ENCODE measurements at regions not wholly inside any gene's neighbourhood (a gene's known extent, or its start where the extent isn't known, plus 50 kb on each side); places are given as distances from the start of the nearest gene placed in this dataset.

DNA sequence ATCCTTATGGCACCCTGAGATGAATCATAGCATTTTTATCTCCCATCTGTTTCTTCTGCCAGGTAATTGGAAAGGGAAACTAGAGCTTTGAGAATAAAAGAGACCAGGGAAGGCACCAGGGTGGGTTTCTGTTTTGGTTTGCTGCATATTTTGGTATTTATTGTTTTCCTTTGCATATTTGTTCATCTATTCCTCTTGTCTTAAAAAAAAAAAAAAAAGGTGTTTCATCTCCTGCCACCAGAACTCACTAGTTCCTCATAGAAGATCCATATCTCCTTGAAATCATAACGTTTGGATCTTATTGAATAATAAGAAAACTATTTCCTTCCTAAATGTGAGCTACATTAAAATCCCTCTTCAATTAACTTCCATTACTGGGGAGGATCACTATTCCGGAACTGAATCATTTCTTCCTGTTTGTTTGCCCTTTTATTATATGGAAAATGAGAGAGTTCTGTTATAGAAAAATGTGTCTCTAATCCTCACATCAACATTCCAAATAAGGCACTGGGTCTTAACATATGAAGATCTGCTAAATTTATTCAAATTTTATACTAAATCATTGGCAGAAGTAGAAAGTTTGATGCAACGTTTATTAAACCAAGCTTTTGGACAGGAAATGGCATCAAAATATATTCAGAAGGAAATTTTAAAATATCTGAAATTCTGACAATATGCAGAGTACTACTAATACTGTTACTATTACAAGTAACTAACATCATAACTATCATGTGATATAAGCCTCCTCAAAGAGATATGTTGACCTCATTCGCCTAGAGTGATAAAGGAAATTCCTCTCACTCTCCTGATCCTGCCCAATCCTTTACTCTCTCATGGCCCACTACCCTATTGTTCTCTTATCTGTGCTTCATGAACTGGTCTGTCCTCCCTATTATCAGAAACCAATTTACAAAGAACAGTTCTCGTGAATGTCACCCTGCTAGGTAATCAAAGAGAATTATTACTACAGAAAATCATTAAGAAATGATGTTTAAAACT is 229.4 kb upstream of the RSPO3 start:
- Mint-ChIP-seq H3K27me3 (ENCODE audit: insufficient read depth, low read depth, poor library complexity) (no peaks in the 10 kb centered on the region), H3K27ac (no peak overlapping the region)

More for the DNA sequence above, 229.4 kb upstream of the RSPO3 start:
- H3K36me3 ChIP-seq (ENCODE audit: insufficient read depth) = no peaks in the 10 kb centered on the region
- H3K4me1 ChIP-seq (ENCODE audit: insufficient read depth) = no peaks in the 10 kb centered on the region
- Mint-ChIP-seq H3K36me3 (ENCODE audit: low read depth) (no peaks in the 10 kb centered on the region), H3K4me3 (no peak overlapping the region), H3K4me1 (no peaks in the 10 kb centered on the region), H3K9me3 (no peaks in the 10 kb centered on the region)
- H2AFZ ChIP-seq = no peak overlapping the region
- no peak overlapping the region for H3K4me3 ChIP-seq
- DNase-seq (ENCODE audit: low spot score) = no peak
- H3K79me2 ChIP-seq (replicated peaks; ENCODE audit: insufficient read depth) = no peaks in the 10 kb centered on the region
- H3F3A ChIP-seq (replicated peaks; ENCODE audit: low read depth) = no peaks in the 10 kb centered on the region
- ATAC-seq = no peak
- H3K4me2 ChIP-seq = no peak overlapping the region
- no peaks in the 10 kb centered on the region for H3K27me3 ChIP-seq (ENCODE audit: insufficient read depth)
- 0 out of 2 replicates have a peak, but pooled peaks cover 11% of the 10 kb centered on the region for H3K9me2 ChIP-seq (ENCODE audit: insufficient read depth)
- H3K27ac ChIP-seq (ENCODE audit: low read depth) = no peak overlapping the region
- TF ChIP-seq, protein P1, sequence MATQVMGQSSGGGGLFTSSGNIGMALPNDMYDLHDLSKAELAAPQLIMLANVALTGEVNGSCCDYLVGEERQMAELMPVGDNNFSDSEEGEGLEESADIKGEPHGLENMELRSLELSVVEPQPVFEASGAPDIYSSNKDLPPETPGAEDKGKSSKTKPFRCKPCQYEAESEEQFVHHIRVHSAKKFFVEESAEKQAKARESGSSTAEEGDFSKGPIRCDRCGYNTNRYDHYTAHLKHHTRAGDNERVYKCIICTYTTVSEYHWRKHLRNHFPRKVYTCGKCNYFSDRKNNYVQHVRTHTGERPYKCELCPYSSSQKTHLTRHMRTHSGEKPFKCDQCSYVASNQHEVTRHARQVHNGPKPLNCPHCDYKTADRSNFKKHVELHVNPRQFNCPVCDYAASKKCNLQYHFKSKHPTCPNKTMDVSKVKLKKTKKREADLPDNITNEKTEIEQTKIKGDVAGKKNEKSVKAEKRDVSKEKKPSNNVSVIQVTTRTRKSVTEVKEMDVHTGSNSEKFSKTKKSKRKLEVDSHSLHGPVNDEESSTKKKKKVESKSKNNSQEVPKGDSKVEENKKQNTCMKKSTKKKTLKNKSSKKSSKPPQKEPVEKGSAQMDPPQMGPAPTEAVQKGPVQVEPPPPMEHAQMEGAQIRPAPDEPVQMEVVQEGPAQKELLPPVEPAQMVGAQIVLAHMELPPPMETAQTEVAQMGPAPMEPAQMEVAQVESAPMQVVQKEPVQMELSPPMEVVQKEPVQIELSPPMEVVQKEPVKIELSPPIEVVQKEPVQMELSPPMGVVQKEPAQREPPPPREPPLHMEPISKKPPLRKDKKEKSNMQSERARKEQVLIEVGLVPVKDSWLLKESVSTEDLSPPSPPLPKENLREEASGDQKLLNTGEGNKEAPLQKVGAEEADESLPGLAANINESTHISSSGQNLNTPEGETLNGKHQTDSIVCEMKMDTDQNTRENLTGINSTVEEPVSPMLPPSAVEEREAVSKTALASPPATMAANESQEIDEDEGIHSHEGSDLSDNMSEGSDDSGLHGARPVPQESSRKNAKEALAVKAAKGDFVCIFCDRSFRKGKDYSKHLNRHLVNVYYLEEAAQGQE (IDR thresholded peaks at IDR 0.05; ENCODE audit: unreplicated experiment) = no peak
- TF ChIP-seq EZH2phosphoT487 (IDR thresholded peaks at IDR 0.05; ENCODE audit: unreplicated experiment) (no peak), EZH2 (IDR thresholded peaks at IDR 0.05; ENCODE audit: low read depth, unreplicated experiment) (no peak), STAT1 (IDR thresholded peaks at IDR 0.05; ENCODE audit: unreplicated experiment) (no peak), NANOG (IDR thresholded peaks at IDR 0.05; ENCODE audit: borderline replicate concordance) (no peak), POLR2AphosphoS5 (IDR thresholded peaks at IDR 0.05; ENCODE audit: low read depth) (no peak), ZNF331 (CRISPR knock-in tag; IDR thresholded peaks at IDR 0.05; ENCODE audit: low read depth) (no peak), JUNB (IDR thresholded peaks at IDR 0.05; ENCODE audit: unreplicated experiment) (no peak), CREB1 (CRISPR knock-in tag; IDR thresholded peaks at IDR 0.05; ENCODE audit: low read depth) (no peak), ZNF114 (CRISPR knock-in tag; IDR thresholded peaks at IDR 0.05) (no peak)
- TF ChIP-seq, protein P2, sequence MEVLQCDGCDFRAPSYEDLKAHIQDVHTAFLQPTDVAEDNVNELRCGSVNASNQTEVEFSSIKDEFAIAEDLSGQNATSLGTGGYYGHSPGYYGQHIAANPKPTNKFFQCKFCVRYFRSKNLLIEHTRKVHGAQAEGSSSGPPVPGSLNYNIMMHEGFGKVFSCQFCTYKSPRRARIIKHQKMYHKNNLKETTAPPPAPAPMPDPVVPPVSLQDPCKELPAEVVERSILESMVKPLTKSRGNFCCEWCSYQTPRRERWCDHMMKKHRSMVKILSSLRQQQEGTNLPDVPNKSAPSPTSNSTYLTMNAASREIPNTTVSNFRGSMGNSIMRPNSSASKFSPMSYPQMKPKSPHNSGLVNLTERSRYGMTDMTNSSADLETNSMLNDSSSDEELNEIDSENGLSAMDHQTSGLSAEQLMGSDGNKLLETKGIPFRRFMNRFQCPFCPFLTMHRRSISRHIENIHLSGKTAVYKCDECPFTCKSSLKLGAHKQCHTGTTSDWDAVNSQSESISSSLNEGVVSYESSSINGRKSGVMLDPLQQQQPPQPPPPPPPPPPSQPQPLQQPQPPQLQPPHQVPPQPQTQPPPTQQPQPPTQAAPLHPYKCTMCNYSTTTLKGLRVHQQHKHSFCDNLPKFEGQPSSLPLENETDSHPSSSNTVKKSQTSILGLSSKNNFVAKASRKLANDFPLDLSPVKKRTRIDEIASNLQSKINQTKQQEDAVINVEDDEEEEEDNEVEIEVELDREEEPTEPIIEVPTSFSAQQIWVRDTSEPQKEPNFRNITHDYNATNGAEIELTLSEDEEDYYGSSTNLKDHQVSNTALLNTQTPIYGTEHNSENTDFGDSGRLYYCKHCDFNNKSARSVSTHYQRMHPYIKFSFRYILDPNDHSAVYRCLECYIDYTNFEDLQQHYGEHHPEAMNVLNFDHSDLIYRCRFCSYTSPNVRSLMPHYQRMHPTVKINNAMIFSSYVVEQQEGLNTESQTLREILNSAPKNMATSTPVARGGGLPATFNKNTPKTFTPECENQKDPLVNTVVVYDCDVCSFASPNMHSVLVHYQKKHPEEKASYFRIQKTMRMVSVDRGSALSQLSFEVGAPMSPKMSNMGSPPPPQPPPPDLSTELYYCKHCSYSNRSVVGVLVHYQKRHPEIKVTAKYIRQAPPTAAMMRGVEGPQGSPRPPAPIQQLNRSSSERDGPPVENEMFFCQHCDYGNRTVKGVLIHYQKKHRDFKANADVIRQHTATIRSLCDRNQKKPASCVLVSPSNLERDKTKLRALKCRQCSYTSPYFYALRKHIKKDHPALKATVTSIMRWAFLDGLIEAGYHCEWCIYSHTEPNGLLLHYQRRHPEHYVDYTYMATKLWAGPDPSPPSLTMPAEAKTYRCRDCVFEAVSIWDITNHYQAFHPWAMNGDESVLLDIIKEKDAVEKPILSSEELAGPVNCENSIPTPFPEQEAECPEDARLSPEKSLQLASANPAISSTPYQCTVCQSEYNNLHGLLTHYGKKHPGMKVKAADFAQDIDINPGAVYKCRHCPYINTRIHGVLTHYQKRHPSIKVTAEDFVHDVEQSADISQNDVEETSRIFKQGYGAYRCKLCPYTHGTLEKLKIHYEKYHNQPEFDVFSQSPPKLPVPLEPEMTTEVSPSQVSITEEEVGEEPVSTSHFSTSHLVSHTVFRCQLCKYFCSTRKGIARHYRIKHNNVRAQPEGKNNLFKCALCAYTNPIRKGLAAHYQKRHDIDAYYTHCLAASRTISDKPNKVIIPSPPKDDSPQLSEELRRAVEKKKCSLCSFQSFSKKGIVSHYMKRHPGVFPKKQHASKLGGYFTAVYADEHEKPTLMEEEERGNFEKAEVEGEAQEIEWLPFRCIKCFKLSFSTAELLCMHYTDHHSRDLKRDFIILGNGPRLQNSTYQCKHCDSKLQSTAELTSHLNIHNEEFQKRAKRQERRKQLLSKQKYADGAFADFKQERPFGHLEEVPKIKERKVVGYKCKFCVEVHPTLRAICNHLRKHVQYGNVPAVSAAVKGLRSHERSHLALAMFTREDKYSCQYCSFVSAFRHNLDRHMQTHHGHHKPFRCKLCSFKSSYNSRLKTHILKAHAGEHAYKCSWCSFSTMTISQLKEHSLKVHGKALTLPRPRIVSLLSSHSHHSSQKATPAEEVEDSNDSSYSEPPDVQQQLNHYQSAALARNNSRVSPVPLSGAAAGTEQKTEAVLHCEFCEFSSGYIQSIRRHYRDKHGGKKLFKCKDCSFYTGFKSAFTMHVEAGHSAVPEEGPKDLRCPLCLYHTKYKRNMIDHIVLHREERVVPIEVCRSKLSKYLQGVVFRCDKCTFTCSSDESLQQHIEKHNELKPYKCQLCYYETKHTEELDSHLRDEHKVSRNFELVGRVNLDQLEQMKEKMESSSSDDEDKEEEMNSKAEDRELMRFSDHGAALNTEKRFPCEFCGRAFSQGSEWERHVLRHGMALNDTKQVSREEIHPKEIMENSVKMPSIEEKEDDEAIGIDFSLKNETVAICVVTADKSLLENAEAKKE (CRISPR knock-in tag; IDR thresholded peaks at IDR 0.05) = no peak
- TF ChIP-seq, protein P3, sequence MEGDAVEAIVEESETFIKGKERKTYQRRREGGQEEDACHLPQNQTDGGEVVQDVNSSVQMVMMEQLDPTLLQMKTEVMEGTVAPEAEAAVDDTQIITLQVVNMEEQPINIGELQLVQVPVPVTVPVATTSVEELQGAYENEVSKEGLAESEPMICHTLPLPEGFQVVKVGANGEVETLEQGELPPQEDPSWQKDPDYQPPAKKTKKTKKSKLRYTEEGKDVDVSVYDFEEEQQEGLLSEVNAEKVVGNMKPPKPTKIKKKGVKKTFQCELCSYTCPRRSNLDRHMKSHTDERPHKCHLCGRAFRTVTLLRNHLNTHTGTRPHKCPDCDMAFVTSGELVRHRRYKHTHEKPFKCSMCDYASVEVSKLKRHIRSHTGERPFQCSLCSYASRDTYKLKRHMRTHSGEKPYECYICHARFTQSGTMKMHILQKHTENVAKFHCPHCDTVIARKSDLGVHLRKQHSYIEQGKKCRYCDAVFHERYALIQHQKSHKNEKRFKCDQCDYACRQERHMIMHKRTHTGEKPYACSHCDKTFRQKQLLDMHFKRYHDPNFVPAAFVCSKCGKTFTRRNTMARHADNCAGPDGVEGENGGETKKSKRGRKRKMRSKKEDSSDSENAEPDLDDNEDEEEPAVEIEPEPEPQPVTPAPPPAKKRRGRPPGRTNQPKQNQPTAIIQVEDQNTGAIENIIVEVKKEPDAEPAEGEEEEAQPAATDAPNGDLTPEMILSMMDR (conservative IDR thresholded peaks at IDR 0.05; ENCODE audit: low read depth in 2 of 2) = no peak
- TF ChIP-seq, protein P4, sequence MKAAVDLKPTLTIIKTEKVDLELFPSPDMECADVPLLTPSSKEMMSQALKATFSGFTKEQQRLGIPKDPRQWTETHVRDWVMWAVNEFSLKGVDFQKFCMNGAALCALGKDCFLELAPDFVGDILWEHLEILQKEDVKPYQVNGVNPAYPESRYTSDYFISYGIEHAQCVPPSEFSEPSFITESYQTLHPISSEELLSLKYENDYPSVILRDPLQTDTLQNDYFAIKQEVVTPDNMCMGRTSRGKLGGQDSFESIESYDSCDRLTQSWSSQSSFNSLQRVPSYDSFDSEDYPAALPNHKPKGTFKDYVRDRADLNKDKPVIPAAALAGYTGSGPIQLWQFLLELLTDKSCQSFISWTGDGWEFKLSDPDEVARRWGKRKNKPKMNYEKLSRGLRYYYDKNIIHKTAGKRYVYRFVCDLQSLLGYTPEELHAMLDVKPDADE (IDR thresholded peaks at IDR 0.05) = no peak
- no peaks in the 10 kb centered on the region for H4K20me1 ChIP-seq (replicated peaks; ENCODE audit: insufficient read depth)
